AG04449 (cell line): ENCODE measurements at regions not wholly inside any gene's neighbourhood (a gene's known extent, or its start where the extent isn't known, plus 50 kb on each side); places are given as distances from the start of the nearest gene placed in this dataset.
"Not testable (repeated sequence)": the region's sequence is repeated elsewhere in the genome, so short reads cannot be mapped to it uniquely, and the experiment has no call there.

Experiments used
- CTCF ChIA-PET: fragments of 350-600 bp; formaldehyde crosslinking; extraction: SDS; loops from one replicate; lab custom pipeline; 2021; ENCODE audit warnings: antibody characterized with exemption; lab: Yijun Ruan, JAX
- POLR2A ChIA-PET: fragments of 400-600, 350-600 bp; formaldehyde crosslinking; extraction: SDS; loops from one replicate; lab custom pipeline; 2020; ENCODE audit warnings: antibody characterized with exemption, inconsistent platforms; lab: Yijun Ruan, JAX
- DNase-seq: peaks from one replicate; pipeline ENCODE4 v3.0.0-alpha.2; 2010; ENCODE audit warnings: low read depth, low spot score
- H3K4me3 ChIP-seq: 2 replicates; pipeline ENCODE4 v1.5.1; 2011; ENCODE audit warnings: low read depth, mild to moderate bottlenecking, control low read depth, low read length
- TF ChIP-seq, protein P1 (sequence below): IDR thresholded peaks from one replicate; pipeline ENCODE4 v1.5.1; 2011; ENCODE audit warnings: mild to moderate bottlenecking, moderate library complexity, low read length, control low read depth, inconsistent platforms; ENCODE audit not compliant: insufficient read depth; ENCODE audit errors: missing control alignments

DNA sequence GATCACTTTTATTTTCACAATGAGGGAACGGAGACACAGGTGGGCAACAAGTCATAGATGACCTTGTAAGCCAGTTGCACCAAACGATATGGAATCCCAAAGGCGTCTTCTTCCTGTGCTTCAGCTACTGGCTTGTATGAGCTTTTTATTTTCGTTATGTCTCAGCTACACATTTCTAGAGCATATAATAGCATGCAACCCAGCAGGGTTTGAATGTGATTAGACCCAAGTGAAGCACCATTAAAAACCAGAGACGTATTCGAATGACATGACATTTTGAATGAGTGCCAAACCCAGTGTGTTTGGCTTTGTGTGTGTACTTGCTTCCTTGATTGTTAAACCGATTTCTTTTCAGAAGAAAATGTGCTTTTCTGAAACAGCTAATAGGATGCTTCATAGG, 963.2 kb upstream of the CELF2 start:
- H3K4me3 ChIP-seq, result no peak overlapping the region
- CTCF ChIA-PET, result interaction anchor here (1.0 kb wide), 1 partner anchor 446 kb away, joined by 3 read pairs; no protein-coding TSS in a partner anchor
- DNase-seq, result no peak
- TF ChIP-seq, protein P1, sequence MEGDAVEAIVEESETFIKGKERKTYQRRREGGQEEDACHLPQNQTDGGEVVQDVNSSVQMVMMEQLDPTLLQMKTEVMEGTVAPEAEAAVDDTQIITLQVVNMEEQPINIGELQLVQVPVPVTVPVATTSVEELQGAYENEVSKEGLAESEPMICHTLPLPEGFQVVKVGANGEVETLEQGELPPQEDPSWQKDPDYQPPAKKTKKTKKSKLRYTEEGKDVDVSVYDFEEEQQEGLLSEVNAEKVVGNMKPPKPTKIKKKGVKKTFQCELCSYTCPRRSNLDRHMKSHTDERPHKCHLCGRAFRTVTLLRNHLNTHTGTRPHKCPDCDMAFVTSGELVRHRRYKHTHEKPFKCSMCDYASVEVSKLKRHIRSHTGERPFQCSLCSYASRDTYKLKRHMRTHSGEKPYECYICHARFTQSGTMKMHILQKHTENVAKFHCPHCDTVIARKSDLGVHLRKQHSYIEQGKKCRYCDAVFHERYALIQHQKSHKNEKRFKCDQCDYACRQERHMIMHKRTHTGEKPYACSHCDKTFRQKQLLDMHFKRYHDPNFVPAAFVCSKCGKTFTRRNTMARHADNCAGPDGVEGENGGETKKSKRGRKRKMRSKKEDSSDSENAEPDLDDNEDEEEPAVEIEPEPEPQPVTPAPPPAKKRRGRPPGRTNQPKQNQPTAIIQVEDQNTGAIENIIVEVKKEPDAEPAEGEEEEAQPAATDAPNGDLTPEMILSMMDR, result no peak
- POLR2A ChIA-PET, result no interaction called here

DNA sequence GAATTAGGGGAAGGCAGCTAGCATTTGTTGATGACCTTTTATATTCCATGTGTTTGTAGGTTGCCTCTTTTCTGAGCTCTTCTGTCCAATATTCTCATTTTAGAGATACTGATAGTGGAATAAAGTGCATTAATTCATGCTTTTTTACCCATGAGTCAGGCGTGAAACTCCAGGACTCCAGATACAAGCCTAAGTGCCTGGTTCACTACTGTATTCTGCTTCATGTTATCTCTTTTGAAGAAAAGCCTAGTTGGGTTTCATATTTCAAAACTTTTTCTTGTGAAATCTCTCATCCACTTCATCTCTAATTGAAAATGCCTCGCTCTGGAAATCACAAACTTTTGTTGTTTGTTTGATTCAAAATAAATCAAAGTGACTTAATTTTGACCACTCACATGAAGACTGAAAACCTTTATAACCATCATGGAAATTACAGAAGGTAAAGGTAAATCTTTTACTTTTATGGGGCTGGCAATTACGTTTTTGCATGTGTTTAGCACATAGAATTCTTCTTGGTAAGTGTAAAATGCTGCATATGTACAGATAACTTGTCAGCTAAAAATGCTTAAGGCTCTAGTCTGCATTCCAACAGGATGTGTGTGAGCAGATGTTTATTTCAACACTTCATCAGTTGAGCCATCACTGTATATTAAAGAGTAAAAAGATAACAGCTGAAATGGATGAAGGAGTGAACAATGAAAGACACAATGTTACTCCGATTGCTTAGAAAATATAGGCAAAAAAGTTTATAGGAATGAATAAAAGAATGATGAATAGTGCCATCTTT, 961.8 kb upstream of the CELF2 start:
- TF ChIP-seq, protein P1, result no peak
- CTCF ChIA-PET, result interaction anchor here (1.0 kb wide), 1 partner anchor 447 kb away, joined by 3 read pairs; no protein-coding TSS in a partner anchor
- no peak overlapping the region for H3K4me3 ChIP-seq
- DNase-seq, result no peak
- POLR2A ChIA-PET, result no interaction called here

DNA sequence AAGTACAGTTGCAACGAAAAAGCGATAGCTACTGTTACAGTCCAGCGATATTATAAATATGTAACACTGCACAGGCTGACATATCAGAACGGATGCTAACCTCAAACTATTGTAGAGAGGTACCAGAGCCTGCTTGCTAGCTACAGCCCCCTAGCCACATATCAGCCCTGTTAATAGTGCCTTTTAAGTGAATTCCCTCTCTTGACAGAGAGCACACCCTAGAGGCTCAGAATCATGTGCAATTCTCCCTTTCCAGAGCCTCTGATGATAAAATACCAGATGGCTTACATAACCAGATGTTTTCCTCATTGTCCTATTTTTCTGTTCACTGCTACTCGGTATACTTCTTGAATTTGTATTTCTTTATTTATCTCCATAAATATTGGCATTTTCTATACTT, 960.7 kb upstream of the CELF2 start:
- CTCF ChIA-PET, result no interaction called here
- DNase-seq, result no peak
- TF ChIP-seq, protein P1, result no peak
- no peak overlapping the region for H3K4me3 ChIP-seq
- POLR2A ChIA-PET, result no interaction called here

DNA sequence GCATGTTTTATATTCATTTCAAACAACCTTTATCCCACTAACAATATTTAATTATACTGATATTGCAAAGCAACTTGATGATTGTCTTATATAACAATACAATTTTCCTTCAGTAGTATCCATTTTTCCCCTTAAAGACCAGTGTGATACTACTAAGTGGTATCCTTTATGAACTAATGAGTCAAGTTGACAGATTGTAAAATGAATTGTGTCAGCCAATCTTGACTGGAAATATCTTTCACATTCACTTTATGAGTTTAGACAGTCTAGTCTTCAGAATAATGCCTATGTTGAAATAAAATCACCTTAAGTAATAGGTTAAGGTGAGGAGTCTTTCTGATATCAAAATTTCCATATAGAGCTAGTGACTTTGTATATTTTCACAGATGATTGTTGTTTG, 950.0 kb upstream of the CELF2 start:
- no peak overlapping the region for H3K4me3 ChIP-seq
- CTCF ChIA-PET, result no interaction called here
- TF ChIP-seq, protein P1, result no peak
- POLR2A ChIA-PET, result no interaction called here
- no peak for DNase-seq

DNA sequence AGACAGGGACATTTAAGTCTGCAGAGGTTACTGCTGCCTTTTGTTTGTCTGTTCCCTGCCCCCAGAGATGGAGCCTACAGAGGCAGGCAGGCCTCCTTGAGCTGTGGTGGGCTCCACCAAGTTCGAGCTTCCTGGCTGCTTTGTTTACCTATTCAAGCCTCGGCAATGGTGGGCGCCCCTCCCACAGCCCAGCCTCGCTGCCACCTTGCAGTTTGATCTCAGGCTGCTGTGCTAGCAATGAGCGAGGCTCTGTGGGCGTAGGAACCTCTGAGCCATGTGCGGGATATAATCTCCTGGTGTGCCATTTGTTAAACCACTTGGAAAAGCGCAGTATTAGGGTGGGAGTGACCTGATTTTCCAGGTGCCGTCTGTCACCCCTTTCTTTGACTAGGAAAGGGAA, 942.8 kb upstream of the CELF2 start:
- DNase-seq, H3K4me3 ChIP-seq, CTCF ChIA-PET, POLR2A ChIA-PET: not testable (repeated sequence)

DNA sequence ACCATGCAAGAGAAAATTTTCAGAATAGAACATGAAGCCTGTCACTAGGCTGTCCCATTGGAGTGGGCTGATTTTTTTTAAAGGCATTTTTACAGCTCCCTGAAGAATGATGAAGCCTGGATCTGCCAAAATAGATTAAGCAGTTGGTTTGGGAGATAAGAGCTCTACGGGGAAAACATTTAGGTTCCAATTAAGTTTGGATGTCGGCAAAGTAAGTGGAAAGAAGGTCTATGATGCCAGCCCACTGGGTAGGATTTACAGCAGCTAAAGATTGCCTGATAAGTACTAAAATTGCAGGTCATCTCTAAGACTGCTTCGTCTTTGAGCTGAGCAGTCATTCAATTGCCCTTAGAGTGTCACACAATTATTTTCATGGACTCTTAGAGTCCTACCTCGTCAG, 939.2 kb upstream of the CELF2 start:
- ChIA-PET CTCF (no interaction called here), POLR2A (no interaction called here)
- TF ChIP-seq, protein P1, result no peak
- DNase-seq, result no peak
- no peak overlapping the region for H3K4me3 ChIP-seq

DNA sequence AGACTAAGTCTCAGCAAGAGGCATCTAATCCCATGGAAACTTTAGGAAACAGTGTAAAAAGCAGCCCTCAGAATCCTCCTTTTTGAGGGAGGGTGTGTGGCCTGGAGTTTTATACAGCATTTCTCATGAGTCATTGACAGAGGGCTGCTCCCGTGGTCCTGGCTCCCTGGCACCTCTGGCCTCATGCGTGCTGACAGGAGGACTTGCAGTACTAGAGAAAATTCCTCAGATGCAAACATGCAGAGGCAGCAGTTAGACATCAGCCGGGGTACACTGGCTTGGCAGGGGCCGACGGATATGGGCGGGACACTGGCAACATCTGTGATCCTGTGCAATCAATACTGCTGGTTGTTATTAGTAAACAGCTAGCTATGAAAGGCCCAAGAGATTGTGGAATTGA, 925.1 kb upstream of the CELF2 start:
- H3K4me3 ChIP-seq, result no peak overlapping the region
- POLR2A ChIA-PET, result no interaction called here
- TF ChIP-seq, protein P1, result no peak
- no peak for DNase-seq
- CTCF ChIA-PET, result no interaction called here
